ENCODE measurements at regions not wholly inside any gene's neighbourhood (a gene's known extent, or its start where the extent isn't known, plus 50 kb on each side); places are given as distances from the start of the nearest gene placed in this dataset.

DNA sequence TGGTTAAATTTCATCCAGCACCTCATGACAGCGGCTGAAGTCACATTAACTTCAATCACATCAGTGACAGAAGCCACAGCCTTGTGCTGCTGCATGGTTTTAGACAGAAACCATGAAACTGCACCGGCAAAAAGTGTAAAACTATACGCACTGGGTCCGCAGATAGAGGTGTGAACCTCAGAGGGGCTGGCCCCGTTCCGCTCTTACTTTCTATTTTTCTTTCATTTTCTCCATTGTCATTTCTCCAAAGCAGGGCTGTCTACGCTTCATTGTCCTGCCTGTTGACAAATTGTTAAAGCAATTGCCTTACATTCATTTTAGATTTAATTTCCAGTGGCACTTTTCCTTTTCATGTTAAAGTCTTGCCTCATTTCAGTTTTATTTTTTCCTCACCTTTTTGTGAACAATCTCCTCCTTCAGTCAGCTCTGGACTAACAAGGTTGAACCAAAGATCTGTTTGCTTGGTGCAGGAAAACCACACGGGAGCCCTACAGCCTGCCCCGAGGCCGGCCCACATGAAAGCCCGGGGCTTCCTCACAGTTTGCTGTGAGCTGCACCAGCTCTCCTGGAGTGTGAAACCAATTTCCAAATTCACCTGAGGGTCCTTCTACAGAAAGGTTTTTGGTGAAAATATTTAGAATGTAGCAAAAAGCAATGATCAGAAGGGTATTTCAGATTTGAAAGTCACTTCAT lies 63.7 kb downstream of the PRR18 start:
- Histone ChIP-seq H3K27me3 (ENCODE audit: control insufficient read depth in 4 of 4, insufficient read depth in 4 of 4, low read length in 3 of 4) (peaks cover 0 to 3% (median 1%) of the 10 kb centered on the region in 4 donors), H3K4me1 (ENCODE audit: control insufficient read depth in 4 of 4, insufficient read depth in 4 of 4, low read length in 3 of 4) (no peaks in the 10 kb centered on the region), H3K27ac (ENCODE audit: low read depth in 1 of 2, low read length in 2 of 2) (no peak overlapping the region), H3K4me3 (ENCODE audit: low read depth in 1 of 3, low read length in 3 of 3) (no peak overlapping the region), H3K9me3 (ENCODE audit: control insufficient read depth in 4 of 4, low read length in 3 of 4) (no peaks in the 10 kb centered on the region), H3K36me3 (ENCODE audit: control insufficient read depth in 4 of 4, insufficient read depth in 3 of 4, low read depth in 1 of 4, low read length in 3 of 4) (no peaks in the 10 kb centered on the region), H3K9ac (ENCODE audit: low read depth in 1 of 2, low read length in 2 of 2) (no peak overlapping the region)
- 51% methylated on average over 11 of the region's 11 CpGs for WGBS
- no peak for DNase-seq (ENCODE audit: low spot score)
- TF ChIP-seq SP1 (IDR thresholded peaks at IDR 0.05) (no peak), RXRA (IDR thresholded peaks at IDR 0.05) (no peak), RAD21 (IDR thresholded peaks at IDR 0.05) (no peak), GABPA (IDR thresholded peaks at IDR 0.05 in 1 of 2, conservative IDR thresholded peaks at IDR 0.05 in 1 of 2) (no peak), REST (IDR thresholded peaks at IDR 0.05) (no peak), FOXA2 (IDR thresholded peaks at IDR 0.05) (no peak), YY1 (IDR thresholded peaks at IDR 0.05) (no peak)
- TF ChIP-seq, protein P1, sequence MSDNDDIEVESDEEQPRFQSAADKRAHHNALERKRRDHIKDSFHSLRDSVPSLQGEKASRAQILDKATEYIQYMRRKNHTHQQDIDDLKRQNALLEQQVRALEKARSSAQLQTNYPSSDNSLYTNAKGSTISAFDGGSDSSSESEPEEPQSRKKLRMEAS (IDR thresholded peaks at IDR 0.05), result no peak
- TF ChIP-seq, protein P2, sequence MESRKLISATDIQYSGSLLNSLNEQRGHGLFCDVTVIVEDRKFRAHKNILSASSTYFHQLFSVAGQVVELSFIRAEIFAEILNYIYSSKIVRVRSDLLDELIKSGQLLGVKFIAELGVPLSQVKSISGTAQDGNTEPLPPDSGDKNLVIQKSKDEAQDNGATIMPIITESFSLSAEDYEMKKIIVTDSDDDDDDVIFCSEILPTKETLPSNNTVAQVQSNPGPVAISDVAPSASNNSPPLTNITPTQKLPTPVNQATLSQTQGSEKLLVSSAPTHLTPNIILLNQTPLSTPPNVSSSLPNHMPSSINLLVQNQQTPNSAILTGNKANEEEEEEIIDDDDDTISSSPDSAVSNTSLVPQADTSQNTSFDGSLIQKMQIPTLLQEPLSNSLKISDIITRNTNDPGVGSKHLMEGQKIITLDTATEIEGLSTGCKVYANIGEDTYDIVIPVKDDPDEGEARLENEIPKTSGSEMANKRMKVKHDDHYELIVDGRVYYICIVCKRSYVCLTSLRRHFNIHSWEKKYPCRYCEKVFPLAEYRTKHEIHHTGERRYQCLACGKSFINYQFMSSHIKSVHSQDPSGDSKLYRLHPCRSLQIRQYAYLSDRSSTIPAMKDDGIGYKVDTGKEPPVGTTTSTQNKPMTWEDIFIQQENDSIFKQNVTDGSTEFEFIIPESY (IDR thresholded peaks at IDR 0.05), result no peak

GRCh38 chr6:166242888-166243287 lies 65.3 kb downstream of the PRR18 start:
- no peak for TF ChIP-seq ATF3 (IDR thresholded peaks at IDR 0.05)
- TF ChIP-seq RAD21 (IDR thresholded peaks at IDR 0.05), result no peak
- no peak for TF ChIP-seq NR2F2 (IDR thresholded peaks at IDR 0.05)
- TF ChIP-seq REST (IDR thresholded peaks at IDR 0.05), result no peak
- no peak for TF ChIP-seq JUND (IDR thresholded peaks at IDR 0.05)
- TF ChIP-seq EGR1 (IDR thresholded peaks at IDR 0.05; ENCODE audit: low read depth in 2 of 2), result no peak
- no peak for TF ChIP-seq FOXA2 (IDR thresholded peaks at IDR 0.05)
- no peak for TF ChIP-seq SP1 (IDR thresholded peaks at IDR 0.05)
- TF ChIP-seq YY1 (IDR thresholded peaks at IDR 0.05), result no peak
- TF ChIP-seq, protein P3, sequence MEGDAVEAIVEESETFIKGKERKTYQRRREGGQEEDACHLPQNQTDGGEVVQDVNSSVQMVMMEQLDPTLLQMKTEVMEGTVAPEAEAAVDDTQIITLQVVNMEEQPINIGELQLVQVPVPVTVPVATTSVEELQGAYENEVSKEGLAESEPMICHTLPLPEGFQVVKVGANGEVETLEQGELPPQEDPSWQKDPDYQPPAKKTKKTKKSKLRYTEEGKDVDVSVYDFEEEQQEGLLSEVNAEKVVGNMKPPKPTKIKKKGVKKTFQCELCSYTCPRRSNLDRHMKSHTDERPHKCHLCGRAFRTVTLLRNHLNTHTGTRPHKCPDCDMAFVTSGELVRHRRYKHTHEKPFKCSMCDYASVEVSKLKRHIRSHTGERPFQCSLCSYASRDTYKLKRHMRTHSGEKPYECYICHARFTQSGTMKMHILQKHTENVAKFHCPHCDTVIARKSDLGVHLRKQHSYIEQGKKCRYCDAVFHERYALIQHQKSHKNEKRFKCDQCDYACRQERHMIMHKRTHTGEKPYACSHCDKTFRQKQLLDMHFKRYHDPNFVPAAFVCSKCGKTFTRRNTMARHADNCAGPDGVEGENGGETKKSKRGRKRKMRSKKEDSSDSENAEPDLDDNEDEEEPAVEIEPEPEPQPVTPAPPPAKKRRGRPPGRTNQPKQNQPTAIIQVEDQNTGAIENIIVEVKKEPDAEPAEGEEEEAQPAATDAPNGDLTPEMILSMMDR (IDR thresholded peaks at IDR 0.05; ENCODE audit: low read depth, low read length, missing input control), result no peak
- TF ChIP-seq, protein P2 (IDR thresholded peaks at IDR 0.05), result no peak
- TF ChIP-seq, protein P1 (IDR thresholded peaks at IDR 0.05), result no peak
- TF ChIP-seq HNF4G (IDR thresholded peaks at IDR 0.05), result no peak
- TF ChIP-seq FOXA1 (IDR thresholded peaks at IDR 0.05), result no peak
- no peak for TF ChIP-seq RXRA (IDR thresholded peaks at IDR 0.05)
- Histone ChIP-seq H3K9ac (ENCODE audit: low read depth in 1 of 2, low read length in 2 of 2) (no peak overlapping the region), H3K4me1 (ENCODE audit: control insufficient read depth in 4 of 4, insufficient read depth in 4 of 4, low read length in 3 of 4) (no peaks in the 10 kb centered on the region), H3K27me3 (ENCODE audit: control insufficient read depth in 4 of 4, insufficient read depth in 4 of 4, low read length in 3 of 4) (peaks cover 0 to 3% (median 1%) of the 10 kb centered on the region in 4 donors), H3K36me3 (ENCODE audit: control insufficient read depth in 4 of 4, insufficient read depth in 3 of 4, low read depth in 1 of 4, low read length in 3 of 4) (no peaks in the 10 kb centered on the region), H3K4me3 (ENCODE audit: low read depth in 1 of 3, low read length in 3 of 3) (no peak overlapping the region), H3K27ac (ENCODE audit: low read depth in 1 of 2, low read length in 2 of 2) (no peak overlapping the region), H3K9me3 (ENCODE audit: control insufficient read depth in 4 of 4, low read length in 3 of 4) (no peaks in the 10 kb centered on the region)
- 72% methylated on average over 4 of the region's 4 CpGs for WGBS
- no peak for DNase-seq (ENCODE audit: low spot score)
